Nephron (organoid): ENCODE measurements at regions not wholly inside any gene's neighbourhood (a gene's known extent, or its start where the extent isn't known, plus 50 kb on each side); places are given as distances from the start of the nearest gene placed in this dataset.

Experiments used
- H3K27ac Mint-ChIP-seq, 3 experiments: 2 replicates each; pipeline ENCODE4 v1.8.0; 2020; ENCODE audit warnings: mixed read lengths in 3 of 3, mild to moderate bottlenecking in 2 of 3, moderate library complexity in 1 of 3
- H3K27me3 Mint-ChIP-seq: 2 replicates; pipeline ENCODE4 v1.8.0; 2021; ENCODE audit warnings: low read depth, mild to moderate bottlenecking, moderate library complexity, mixed read lengths
- H3K36me3 Mint-ChIP-seq: 2 replicates; pipeline ENCODE4 v1.8.0; 2020; ENCODE audit warnings: low read depth, mixed read lengths
- H3K4me1 Mint-ChIP-seq: 2 replicates; pipeline ENCODE4 v1.8.0; 2020; ENCODE audit warnings: mixed read lengths
- H3K4me3 Mint-ChIP-seq, 3 experiments: 2 replicates each; pipeline ENCODE4 v1.8.0; 2020; ENCODE audit warnings: mild to moderate bottlenecking in 3 of 3, mixed read lengths in 3 of 3, moderate library complexity in 2 of 3
- H3K9me3 Mint-ChIP-seq: 2 replicates; pipeline ENCODE4 v1.8.0; 2020; ENCODE audit warnings: mixed read lengths
- CTCF ChIP-seq, 3 experiments: fragments of 200-600 bp; sonication (generic); IDR thresholded peaks; one replicate each; pipeline ENCODE4 v1.5.0; 2021; ENCODE audit warnings: antibody characterized with exemption in 3 of 3; ENCODE audit not compliant: unreplicated experiment in 3 of 3

GRCh38 chr1:83689921-83690868, 308.7 kb downstream of the TTLL7 start:
- TF ChIP-seq CTCF (IDR thresholded peaks at IDR 0.05; ENCODE audit: unreplicated experiment in 3 of 3): no peak
- H3K4me1 Mint-ChIP-seq: peaks cover 20% of the 10 kb centered on the region
- peaks cover 35% of the 10 kb centered on the region for H3K9me3 Mint-ChIP-seq
- H3K4me3 Mint-ChIP-seq: no peak overlapping the region
- peaks cover 7% of the 10 kb centered on the region for H3K36me3 Mint-ChIP-seq
- H3K27me3 Mint-ChIP-seq: peaks cover 29% of the 10 kb centered on the region
- no peak overlapping the region for H3K27ac Mint-ChIP-seq

- H3K27me3 Mint-ChIP-seq: no peaks in the 10 kb centered on the region
Measured at GRCh38 chr1:83682132-83682531, 316.8 kb downstream of the TTLL7 start.

GRCh38 chr1:83676106-83676505, 322.8 kb downstream of the TTLL7 start:
- H3K9me3 Mint-ChIP-seq: peaks cover 2% of the 10 kb centered on the region
- no peak overlapping the region for H3K27ac Mint-ChIP-seq
- H3K27me3 Mint-ChIP-seq: no peaks in the 10 kb centered on the region
- H3K36me3 Mint-ChIP-seq: no peaks in the 10 kb centered on the region
- no peaks in the 10 kb centered on the region for H3K4me1 Mint-ChIP-seq
- no peak overlapping the region for H3K4me3 Mint-ChIP-seq
- no peak for TF ChIP-seq CTCF (IDR thresholded peaks at IDR 0.05; ENCODE audit: unreplicated experiment in 3 of 3)

More at GRCh38 chr1:83682132-83682531, 316.8 kb downstream of the TTLL7 start:
- Mint-ChIP-seq H3K9me3 (peaks cover 5% of the 10 kb centered on the region), H3K4me3 (no peak overlapping the region), H3K27ac (no peak overlapping the region), H3K36me3 (no peaks in the 10 kb centered on the region), H3K4me1 (no peaks in the 10 kb centered on the region)
- TF ChIP-seq CTCF (IDR thresholded peaks at IDR 0.05; ENCODE audit: unreplicated experiment in 3 of 3): no peak

GRCh38 chr1:83673312-83673711, 325.6 kb downstream of the TTLL7 start:
- no peak for TF ChIP-seq CTCF (IDR thresholded peaks at IDR 0.05; ENCODE audit: unreplicated experiment in 3 of 3)
- H3K4me3 Mint-ChIP-seq: no peak overlapping the region
- H3K36me3 Mint-ChIP-seq: peaks cover 4% of the 10 kb centered on the region
- no peak overlapping the region for H3K27ac Mint-ChIP-seq
- peaks cover 8% of the 10 kb centered on the region for H3K9me3 Mint-ChIP-seq
- no peaks in the 10 kb centered on the region for H3K4me1 Mint-ChIP-seq
- H3K27me3 Mint-ChIP-seq: no peaks in the 10 kb centered on the region

GRCh38 chr1:83671586-83671985, 327.3 kb downstream of the TTLL7 start:
- Mint-ChIP-seq H3K4me1 (no peaks in the 10 kb centered on the region), H3K36me3 (peaks cover 4% of the 10 kb centered on the region), H3K4me3 (no peak overlapping the region), H3K9me3 (peaks cover 8% of the 10 kb centered on the region), H3K27me3 (no peaks in the 10 kb centered on the region), H3K27ac (no peak overlapping the region)
- no peak for TF ChIP-seq CTCF (IDR thresholded peaks at IDR 0.05; ENCODE audit: unreplicated experiment in 3 of 3)
